GM20000 (cell line): ENCODE measurements at regions not wholly inside any gene's neighbourhood (a gene's known extent, or its start where the extent isn't known, plus 50 kb on each side); places are given as distances from the start of the nearest gene placed in this dataset.

Experiments
- DNase-seq: peaks from one replicate; pipeline ENCODE4 v3.0.0; 2012; ENCODE audit warnings: low spot score
- TF ChIP-seq, protein P1 (sequence below): IDR thresholded peaks from 2 replicates; pipeline ENCODE4 v1.5.1; 2012; ENCODE audit warnings: mild to moderate bottlenecking, control low read depth; ENCODE audit errors: extremely low read depth, missing control alignments

DNA sequence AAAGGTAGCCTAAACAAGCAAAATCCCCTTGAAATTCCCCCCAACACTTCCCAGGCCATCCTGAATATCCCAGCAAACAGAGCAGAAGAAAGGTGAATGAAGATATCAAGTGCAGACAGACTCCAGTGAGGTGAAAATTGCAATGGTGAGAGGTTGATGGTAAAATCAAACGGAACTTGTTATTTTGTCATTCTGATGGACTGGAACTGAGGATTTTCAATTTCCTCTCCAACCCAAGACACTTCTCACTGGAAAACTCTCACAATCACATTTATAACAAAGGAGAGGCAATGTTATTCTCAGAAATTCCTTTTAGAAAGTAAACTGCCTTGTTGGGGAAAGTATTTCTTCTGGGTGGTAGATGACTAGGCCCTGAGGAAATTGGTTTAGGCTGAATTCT lies 412.4 kb upstream of the C9orf72 start:
- no peak for DNase-seq
- TF ChIP-seq, protein P1, sequence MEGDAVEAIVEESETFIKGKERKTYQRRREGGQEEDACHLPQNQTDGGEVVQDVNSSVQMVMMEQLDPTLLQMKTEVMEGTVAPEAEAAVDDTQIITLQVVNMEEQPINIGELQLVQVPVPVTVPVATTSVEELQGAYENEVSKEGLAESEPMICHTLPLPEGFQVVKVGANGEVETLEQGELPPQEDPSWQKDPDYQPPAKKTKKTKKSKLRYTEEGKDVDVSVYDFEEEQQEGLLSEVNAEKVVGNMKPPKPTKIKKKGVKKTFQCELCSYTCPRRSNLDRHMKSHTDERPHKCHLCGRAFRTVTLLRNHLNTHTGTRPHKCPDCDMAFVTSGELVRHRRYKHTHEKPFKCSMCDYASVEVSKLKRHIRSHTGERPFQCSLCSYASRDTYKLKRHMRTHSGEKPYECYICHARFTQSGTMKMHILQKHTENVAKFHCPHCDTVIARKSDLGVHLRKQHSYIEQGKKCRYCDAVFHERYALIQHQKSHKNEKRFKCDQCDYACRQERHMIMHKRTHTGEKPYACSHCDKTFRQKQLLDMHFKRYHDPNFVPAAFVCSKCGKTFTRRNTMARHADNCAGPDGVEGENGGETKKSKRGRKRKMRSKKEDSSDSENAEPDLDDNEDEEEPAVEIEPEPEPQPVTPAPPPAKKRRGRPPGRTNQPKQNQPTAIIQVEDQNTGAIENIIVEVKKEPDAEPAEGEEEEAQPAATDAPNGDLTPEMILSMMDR: no peak

DNA sequence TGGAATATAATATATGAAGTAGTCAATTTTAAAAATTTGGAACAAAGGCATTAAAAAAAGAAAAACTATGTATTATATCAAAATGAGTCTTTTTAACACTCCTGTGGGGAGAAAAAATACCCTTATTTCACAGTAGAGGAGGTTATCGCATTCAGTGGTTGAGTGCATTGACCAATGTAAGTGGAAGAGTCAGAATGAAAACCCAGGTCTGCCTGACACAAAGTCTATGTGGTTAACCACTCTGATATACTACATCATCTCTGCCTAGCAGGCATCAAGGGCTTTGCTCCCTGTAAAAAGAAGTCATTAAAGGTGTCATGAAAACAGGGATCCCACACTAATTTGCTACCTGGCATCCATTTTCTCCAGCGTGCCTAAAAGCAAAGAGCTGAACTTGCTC lies 417.2 kb upstream of the C9orf72 start:
- TF ChIP-seq, protein P1: no peak
- peak; percentile 8 for DNase-seq

DNA sequence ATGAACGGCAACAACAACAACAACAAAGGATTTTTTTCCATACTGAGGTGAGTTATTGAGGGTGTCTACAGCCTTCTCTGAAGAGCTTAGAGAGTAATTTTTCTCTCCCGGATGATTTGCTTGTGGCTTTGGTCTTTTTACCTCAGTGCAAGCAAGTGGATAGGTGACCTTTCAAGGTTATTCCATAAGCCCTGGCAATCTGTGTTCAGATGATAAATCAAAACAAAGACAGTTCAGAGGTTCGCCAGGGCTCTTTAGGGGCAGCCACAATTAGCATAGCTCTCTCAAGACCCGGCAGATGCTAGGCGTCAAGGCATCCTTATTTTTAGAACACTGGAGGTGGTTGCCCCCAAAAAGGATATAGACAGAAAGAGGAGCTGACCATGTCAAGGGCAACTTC lies 417.9 kb upstream of the C9orf72 start:
- no peak for DNase-seq

DNA sequence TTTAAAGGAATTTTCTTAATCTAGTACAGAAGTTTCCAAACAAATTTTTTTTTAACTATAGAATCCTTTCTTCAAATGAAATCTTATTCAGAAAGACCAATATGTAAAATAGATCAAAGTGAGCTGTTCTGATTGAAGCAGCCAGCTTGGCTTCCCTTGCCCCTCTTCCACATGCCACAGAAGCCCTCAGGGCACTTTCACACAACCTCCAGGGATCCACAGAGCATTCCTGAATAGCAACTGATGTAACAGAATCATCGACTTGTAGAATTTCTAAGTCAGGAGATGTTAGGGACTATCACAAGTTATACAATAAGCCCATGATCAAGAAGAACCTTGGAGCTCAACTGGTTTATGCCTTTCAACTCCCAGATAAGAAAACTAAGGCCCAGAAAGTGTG lies 427.8 kb upstream of the C9orf72 start:
- DNase-seq: no peak
- TF ChIP-seq, protein P1: no peak

More for the DNA sequence above, 417.9 kb upstream of the C9orf72 start:
- TF ChIP-seq, protein P1: no peak

DNA sequence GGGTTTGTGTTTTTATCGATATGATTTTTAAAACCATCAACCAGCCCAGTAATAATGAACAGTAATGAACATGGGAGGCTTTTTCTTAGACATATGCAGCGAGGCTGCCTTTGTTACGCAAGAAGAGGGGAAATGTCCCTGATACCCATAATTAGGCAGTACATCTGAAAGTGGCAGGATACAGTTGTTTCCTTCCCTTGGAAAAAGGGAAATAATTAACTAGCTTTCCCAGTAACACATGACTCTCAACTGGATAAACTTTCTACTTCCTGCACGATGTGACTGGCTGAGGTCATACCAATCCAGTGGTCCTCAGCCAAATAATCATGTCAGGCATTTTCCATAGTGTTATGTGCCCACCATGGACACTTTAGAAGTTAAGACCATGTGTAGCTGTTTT lies 431.6 kb upstream of the C9orf72 start:
- TF ChIP-seq, protein P1: no peak
- no peak for DNase-seq

DNA sequence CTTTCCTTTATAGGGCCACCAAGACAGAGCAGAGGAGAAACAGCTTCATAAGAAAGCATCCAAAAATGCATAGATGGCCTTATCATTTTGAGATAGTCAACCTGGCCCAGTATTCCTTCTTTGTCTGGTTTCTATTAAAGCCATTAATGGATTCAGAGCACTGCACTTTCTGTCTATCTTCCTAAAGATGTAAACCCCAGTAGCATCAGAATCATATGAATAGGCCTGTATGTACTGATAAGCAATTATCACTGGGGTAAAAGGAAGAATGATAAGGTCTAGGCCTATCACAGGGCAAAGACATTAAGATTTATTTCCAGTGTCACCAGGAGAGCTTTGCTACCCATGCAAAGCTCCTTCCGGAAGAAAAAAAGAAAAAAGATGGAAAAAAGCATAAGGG lies 432.5 kb upstream of the C9orf72 start:
- no peak for DNase-seq

DNA sequence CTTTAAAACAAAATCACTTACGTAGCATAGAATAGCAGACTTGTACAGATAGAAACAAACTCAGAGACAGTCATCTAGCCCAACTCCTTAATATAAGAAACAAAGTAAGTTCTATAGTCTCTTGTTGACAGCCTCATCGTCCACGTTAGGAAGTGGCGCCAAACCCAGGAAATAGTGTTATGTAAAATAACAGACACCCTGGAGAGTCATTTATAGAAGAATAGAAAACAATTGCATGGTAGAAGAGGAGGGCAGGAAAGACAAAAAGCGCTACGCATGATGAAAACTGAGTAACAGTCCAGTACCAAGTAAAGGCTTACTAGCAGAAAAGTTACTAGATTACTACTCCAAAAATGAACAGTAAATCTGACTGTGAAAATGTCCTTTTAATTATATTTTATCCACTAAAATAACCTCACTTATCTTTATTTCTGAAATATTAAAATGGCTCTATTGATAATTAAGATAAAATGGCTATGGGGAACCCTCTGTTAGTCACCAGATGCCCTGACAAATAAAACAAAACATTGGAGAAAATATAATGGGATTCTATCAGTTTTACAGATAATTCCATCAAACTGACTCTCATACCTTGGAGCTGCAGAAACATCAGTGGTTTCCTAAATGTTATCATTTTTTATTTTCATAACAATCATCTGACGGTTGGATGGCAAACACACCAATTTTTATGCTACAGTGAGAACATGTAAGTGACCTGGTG lies 434.0 kb upstream of the C9orf72 start:
- no peak for DNase-seq
- TF ChIP-seq, protein P1: no peak

More for the DNA sequence above, 432.5 kb upstream of the C9orf72 start:
- TF ChIP-seq, protein P1: no peak
